ENCODE measurements at regions not wholly inside any gene's neighbourhood (a gene's known extent, or its start where the extent isn't known, plus 50 kb on each side); places are given as distances from the start of the nearest gene placed in this dataset.

GRCh38 chr12:65630555-65630954 lies 193.7 kb upstream of the HMGA2 start:
- DNase-seq: no peak

GRCh38 chr12:65631621-65632111 lies 192.6 kb upstream of the HMGA2 start:
- no peak for DNase-seq

- DNase-seq: no peak
Observed at GRCh38 chr12:65632131-65632855, 192.0 kb upstream of the HMGA2 start.

GRCh38 chr12:65634061-65634460 lies 190.2 kb upstream of the HMGA2 start:
- DNase-seq: no peak

GRCh38 chr12:65634626-65635331 lies 189.5 kb upstream of the HMGA2 start:
- no peak for DNase-seq

- DNase-seq: no peak
Observed at GRCh38 chr12:65636436-65636835, 187.8 kb upstream of the HMGA2 start.

GRCh38 chr12:65637150-65637549 lies 187.1 kb upstream of the HMGA2 start:
- DNase-seq: no peak

- no peak for DNase-seq
Observed at GRCh38 chr12:65637774-65638173, 186.5 kb upstream of the HMGA2 start.

- DNase-seq: no peak
Observed at GRCh38 chr12:65638324-65638723, 186.0 kb upstream of the HMGA2 start.

- DNase-seq: no peak
Observed at GRCh38 chr12:65640489-65640901, 183.8 kb upstream of the HMGA2 start.

GRCh38 chr12:65642061-65642661 lies 182.1 kb upstream of the HMGA2 start:
- no peak for DNase-seq

GRCh38 chr12:65643171-65643570 lies 181.1 kb upstream of the HMGA2 start:
- no peak for DNase-seq

GRCh38 chr12:65643595-65644386 lies 180.5 kb upstream of the HMGA2 start:
- DNase-seq: no peak

GRCh38 chr12:65646127-65646643 lies 178.1 kb upstream of the HMGA2 start:
- no peak for DNase-seq

GRCh38 chr12:65647074-65647473 lies 177.2 kb upstream of the HMGA2 start:
- DNase-seq: no peak

- no peak for DNase-seq
Observed at GRCh38 chr12:65648461-65648860, 175.8 kb upstream of the HMGA2 start.

GRCh38 chr12:65649126-65649525 lies 175.2 kb upstream of the HMGA2 start:
- no peak for DNase-seq

- DNase-seq: no peak
Observed at GRCh38 chr12:65651060-65651459, 173.2 kb upstream of the HMGA2 start.

- DNase-seq: no peak
Observed at GRCh38 chr12:65653321-65653720, 171.0 kb upstream of the HMGA2 start.

- DNase-seq: no peak
Observed at GRCh38 chr12:65653946-65654629, 170.2 kb upstream of the HMGA2 start.

GRCh38 chr12:65655074-65655493 lies 169.2 kb upstream of the HMGA2 start:
- no peak for DNase-seq
